GM21576 (cell line): ENCODE measurements at regions not wholly inside any gene's neighbourhood (a gene's known extent, or its start where the extent isn't known, plus 50 kb on each side); places are given as distances from the start of the nearest gene placed in this dataset.

Experiments used
- ATAC-seq: cut with Tn5 transposase; IDR thresholded peaks from one replicate; pipeline ENCODE4 v1.9.1; 2021; ENCODE audit warnings: mild to moderate bottlenecking, moderate library complexity; ENCODE audit not compliant: unreplicated experiment

DNA sequence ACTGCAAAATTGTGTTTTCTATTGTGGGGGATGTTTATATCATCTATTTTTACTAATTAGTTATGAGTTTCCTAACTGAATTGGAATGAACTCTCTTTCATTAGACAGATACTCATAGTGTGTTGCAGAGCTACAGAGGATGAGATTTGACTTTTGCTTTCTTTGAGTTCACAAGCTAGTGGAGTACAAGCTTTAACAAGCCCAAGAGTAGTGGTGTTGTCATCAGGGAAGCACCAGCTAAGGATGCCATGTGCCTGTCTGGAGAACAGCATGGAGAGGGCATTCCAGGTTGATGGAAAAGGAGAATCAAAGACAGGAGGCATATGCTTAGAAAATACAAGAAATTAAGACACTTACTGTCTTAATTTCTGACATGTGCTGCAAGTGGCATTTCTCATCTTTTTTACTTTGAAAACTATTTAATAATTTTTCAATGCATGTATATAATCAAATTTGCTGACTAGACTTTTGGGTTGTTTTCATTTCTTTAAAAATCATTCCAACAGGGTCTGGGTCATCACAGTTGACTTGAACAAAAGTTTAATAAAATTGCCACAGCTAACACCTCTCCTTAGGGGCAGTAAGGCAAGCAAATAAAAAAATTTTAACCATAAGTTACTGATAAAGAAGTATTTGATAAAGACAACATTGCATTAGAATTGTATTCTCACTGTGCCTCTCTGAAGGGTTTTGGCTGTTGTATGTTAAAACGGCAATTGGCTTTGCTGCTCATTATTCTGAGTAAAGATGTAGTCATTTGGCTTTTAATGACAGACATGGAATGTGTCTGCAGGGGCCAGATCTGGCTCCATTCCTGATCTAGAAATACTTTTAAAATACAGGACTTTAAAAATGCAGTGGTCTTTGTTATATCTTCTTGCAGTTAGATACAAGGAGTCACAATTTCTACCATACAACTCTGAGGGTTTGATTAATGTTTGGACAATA lies 323.7 kb upstream of the CDH11 start:
- ATAC-seq = no peak

DNA sequence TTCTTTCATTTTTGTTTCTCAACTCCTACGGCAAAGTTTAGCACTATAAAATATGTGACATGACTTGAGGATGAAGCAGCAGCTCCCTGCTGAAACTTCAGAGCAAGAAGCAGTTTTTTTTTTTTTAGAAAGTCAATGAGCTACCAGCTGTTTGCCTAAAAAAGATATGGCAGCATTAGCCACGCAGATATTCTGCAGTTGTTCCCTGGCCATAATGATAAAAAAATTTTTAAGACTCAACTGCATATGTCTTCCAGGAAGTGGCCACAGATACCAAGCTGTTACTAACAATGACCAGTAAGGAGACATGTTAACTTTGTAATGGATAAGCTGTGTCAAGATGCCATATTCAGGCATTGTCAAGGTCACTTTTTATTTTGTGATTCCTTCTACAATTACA lies 319.6 kb upstream of the CDH11 start:
- ATAC-seq = no peak

DNA sequence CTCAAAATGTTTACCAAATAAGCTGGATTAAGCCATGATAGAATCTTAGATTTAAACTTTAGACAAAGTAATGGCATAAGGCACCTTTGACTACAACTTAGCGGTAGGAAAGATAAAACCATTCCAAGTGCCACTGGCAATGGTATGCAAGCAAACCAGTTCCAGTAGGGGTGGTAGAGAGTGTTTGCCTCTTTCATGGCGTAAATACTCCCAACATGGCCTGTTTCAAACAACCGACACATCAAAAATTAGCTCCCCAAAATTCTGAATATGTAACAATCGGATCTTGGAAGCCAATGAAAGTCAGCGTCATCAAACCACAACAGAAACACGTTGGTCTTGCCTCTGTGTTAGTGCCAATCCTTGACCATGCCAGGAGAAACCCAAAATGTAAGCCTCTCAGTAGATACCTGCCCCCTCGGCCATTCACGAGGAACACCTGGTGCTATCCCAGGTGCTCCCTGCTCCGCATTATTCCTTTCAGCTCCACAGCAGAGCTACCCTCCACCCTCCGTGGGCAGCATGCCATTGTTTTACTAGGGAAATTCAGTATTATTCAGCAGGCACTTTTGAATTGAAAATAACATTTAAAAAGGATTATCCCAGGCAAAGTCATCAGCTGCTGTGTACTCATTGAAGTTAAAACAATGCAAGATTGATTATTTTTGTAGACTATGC lies 307.8 kb upstream of the CDH11 start:
- no peak for ATAC-seq

DNA sequence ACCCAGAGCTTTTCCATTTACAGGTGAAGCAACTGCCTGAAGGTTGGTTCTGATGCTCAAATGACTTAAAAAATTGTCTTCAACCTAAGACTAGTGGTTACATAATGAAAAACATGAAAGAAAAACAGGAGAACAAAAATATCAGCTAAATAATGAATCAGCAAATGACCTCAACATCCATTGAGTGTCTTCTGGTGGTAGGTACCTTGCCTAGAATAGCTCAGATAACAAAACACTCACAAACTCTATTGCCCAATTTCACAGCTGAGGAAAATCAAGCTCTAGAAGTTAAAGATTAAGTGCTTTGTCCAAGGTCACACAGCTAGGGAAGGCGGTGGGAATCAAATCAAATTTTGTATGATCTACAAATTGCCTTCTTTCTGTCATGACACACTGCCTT lies 304.6 kb upstream of the CDH11 start:
- no peak for ATAC-seq

DNA sequence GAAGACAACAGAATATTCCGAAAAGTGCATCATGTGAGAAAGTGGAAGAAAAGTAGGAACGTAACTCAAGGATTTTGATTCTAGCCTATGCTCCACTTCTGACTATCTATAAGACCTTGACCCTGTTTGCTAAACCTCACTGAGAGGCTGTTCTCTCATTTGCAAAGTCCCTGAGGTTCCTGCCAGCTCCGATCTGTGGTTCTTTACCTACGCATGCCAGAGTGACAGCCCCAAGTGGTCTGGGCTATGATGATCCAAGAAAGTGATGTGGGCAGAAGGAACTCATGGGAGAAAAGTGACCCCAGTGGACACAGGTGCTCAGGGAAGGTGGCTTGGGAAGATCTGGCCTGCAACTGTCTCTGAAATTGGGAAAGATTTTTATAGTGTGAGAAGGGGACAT lies 301.1 kb upstream of the CDH11 start:
- ATAC-seq = no peak

DNA sequence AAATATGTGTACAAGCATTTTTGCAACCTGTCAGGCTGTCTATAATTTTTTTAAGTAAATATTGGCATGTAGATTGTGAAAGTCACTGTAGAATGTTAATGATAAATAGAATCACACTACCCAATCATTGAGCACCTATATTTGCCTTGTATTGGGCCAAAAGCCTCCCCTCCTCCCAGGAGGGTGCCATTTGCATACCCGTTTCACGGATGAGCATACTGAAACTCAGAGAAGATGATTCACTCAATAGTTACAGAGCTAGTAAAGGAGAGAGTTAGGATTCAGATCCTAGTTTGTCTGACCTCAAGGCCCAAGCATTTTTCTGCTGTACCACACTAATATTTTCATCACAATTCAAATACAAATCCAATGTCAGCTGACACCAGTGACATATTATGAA lies 299.7 kb upstream of the CDH11 start:
- no peak for ATAC-seq

DNA sequence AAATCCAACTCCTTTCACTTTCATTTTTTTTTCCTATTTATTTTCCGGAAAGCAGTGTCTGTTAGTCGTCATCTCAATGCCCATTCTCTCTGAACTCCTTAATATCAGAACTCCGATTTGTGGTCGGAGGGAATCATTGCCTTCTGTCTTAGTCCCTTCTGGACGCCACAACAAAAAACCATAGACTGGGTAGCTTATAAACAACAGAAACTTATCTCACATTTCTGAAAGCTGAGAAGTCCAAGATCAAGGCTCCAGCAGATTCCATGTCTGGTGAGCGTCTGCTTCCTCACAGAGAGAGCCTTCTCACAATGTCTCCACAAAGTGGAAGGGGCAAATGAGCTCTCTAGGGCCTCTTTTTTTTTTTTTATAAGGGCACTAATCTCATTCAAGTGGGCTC lies 296.6 kb upstream of the CDH11 start:
- no peak for ATAC-seq

DNA sequence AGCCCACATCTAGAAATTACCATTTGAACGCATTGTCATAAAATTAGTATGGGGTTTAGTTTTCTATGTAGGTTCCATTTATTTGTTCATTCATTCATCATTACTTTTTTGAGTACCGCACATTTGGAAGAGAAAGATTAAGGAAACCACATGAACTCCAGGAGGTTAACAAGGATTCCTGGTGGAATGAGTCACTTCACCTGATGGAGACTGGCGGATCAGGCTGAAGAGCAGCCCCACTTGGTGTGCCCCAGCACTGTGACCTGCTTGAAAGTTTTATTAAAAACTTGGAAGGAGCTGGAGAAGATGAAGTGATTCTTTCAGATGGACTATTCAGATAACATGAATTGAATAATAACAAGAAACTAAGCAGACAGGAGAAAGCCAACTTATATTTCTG lies 293.6 kb upstream of the CDH11 start:
- ATAC-seq = no peak

DNA sequence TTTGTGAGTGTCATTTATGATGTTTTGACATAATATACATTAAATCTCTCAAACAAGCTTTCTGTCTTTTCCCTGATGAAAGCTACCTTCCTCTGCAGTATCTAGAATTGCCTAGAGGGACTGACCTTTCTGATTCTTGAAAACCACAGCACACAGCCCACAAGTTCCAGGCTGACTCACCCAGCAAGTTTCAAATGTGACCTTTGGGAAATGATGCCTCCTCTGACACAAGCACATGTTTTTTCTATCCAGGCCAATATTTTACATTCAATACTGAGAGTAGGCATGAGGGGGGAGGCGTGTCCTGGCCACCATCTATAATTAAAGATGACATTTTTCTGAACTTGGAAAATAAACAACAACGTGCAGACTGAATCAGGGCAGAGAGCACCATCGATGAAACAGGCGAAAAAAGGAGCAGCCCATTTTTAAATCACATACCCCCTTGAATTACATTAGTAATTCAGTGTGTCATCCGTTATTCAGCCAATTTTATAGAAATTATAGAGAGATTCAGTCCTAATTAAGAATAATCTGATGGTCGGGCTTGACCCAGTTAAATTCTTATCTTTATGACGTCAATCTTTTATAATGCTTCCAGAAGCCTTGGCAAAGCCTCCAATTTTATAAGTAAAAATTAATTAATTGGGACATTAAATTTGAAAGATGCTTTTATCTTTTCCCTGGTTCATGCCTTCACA lies 292.6 kb upstream of the CDH11 start:
- no peak for ATAC-seq

DNA sequence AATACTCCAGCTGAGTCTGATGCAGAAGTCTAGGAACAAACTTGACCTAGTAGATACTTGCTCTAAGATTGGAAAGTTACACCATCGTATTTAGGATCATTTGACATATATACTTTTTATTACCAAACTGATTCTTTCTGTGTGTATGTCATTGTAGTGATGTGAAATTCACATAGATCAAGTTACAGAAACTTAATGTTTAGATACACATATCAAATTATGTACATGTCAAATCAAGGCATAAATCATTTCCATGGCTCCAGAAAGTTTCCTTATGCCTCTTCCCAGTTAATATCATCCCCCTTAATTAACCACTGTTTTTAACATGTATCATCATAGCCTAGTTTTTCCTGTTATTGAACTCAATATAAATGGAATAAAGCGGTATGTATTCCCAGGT lies 292.0 kb upstream of the CDH11 start:
- no peak for ATAC-seq

DNA sequence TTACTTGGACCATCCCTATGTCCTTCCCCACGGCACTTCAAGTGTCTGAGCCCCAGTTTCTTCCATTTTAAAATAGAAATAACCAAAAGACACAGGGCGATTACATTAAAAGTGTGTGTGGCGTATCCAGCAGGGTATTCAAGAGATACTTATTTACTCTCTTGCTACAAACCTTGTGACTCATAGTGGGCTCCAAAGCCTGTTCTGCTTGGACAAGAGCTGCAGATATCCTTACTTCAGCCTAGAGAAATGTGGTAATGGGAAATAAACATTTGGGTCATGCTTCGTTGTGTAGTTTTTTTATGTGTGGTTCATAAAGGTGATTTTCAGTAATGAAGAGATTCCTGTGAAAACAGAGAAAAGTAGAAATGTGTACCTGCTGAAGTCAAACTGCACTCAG lies 288.9 kb upstream of the CDH11 start:
- no peak for ATAC-seq

DNA sequence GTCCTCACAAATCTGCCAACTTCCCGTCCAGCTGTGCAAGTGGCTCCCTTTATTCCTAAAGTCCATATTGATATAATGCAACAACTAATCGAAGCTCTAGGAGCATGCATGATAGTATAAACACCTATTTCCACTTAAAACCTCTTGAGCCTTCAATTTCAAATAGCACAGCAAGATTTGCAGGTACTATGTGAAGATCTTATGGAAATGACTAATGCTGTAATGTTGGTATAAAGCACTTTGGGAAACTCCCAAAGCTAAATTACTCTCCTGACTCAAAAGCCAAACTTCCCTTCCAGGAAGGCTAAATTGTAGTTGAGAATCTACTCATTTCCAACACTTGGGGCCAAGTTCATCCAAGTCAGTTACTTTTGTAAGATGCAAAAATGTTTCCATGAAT lies 287.6 kb upstream of the CDH11 start:
- ATAC-seq = no peak

DNA sequence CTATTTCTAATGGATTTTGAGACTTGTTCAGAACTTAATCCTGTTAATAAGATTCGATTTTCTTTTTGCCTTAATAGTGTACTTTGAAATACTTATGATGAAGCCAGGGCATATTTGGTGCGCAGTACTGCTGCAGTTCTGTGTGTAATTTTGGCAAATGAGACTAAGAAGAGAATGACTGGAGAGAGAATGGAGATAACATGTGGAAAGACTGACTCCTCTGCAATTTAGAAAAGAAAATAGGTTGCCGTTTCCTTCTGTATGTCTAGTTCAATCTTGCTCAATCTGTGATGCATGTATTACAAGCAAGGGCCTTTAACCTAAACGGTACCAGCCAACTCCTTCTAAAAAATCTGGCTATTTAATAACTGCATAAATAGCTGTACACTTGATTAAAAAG lies 285.1 kb upstream of the CDH11 start:
- ATAC-seq = no peak

DNA sequence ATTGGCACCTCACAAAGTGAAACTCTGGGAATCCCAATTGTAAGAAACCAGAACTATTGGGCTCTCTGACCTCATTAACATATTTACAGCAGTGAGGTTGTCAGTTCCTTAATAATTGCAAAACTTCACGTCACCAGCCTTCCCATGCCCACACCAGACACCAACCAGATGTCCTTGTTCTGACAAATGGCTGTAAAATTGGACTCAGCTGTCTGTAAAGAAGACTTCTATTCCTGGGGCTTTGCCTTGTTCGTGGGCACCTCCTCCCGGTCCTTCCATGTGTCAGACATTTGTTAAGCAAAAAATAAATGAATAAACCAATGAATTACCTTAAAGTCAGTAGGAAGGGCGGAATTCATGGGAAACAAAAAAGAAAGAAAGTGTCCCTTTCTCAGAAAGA lies 284.3 kb upstream of the CDH11 start:
- ATAC-seq = no peak

DNA sequence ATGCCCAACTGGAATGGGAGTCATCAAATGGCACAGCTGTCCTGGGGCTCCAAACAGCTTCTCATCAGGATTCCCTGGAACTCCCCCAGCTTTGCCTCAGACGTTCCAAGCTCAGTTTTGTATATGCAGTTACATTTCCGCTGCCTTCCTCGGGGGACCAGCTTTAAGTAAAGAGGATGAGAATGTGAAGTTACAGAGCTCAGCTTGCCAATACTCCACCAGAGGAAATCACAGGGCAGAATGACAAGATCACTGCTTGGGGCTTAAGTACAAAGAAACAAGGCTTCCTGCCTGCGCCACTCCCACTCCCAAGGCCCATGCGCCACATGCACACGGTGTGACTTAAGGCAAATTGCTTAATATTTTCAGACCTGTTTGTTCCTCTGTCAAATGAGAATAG lies 272.4 kb upstream of the CDH11 start:
- ATAC-seq = no peak

DNA sequence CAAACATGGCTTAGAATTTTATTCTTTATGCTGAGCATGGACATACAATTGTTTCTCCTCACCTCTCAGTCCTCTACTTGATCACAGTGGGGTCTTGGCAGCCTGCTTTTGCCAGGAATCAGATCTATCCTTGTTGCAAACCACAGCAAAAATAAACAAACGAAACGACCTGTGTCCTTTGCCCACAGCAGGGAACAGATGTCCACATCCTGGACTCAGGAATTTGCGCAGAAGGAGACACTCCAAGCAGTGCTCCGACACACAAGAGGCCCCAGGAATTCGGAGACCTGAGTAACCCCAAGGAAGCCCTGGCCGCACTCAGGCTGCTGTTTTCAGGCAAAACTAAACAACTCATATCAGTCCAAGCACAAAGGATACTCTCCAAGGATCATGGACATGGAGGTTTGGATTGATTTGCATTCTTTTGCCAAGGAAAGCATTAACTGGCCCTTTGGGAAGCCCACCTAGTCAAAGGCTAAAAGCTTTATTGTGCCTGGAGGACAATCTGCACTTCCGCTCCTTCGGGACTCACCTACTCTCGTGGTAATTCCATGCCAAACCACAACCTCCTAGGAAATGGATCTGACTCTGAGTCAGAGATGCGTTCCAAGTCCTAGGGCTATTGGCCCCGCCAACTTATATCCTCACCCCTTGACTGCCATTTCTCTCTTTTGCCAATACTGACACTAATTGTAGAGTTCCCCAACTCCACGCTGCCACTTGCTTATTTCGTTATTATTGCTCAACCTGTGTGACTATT lies 271.1 kb upstream of the CDH11 start:
- ATAC-seq = no peak

DNA sequence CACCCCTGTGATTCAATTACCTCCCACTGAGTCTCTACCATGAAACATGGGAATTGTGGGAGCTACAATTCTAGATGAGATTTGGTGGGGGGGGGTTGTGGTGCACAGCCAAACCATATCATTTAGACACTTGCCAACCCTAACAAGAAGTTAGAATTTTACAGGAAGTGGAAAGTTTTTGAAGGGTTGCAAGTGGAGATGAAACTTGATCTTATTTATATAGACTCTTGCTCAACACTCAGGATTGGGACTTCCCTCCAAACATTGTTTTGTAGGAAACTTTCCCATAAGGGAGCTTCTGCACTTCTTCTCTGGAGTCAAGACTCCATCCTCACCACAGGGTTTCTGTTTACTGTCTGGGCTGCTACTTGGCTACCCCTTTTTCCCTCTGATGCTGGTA lies 266.7 kb upstream of the CDH11 start:
- no peak for ATAC-seq

DNA sequence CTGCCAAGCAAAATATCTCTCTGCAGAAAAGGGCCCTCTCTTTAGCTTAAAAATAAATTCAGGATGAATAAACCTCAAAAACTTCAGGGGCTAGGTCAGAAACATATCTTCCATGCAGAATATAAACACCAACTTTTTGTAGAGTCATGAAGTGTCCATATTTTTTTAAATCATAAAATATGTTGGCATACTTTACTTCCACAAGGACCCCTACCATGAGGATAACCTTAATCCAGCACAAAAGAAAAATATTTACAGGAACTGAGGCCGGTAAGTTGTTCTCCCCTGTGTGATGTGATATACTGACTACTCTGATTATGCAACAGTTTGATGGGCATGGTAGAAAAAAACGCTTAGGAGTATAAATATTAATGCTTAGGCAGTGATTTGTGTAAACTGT lies 264.8 kb upstream of the CDH11 start:
- ATAC-seq = no peak

DNA sequence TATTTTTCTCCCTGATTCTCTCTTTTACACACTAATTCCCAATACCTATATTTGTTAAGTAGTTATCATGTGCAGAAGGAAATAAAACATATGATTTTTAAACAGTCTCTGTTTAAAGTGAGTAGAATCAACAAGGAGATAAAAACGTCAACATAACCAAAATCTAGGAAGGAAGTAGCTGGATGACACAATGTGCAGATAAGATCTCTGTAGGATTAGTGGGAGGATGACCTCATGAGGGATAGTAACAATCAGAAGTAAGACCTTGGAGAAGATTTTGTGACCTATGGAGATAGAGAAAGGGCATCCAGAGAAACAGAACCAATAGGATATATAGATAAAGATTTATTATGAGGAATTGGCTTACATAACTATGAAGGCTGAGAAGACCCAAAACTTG lies 262.6 kb upstream of the CDH11 start:
- ATAC-seq = no peak

DNA sequence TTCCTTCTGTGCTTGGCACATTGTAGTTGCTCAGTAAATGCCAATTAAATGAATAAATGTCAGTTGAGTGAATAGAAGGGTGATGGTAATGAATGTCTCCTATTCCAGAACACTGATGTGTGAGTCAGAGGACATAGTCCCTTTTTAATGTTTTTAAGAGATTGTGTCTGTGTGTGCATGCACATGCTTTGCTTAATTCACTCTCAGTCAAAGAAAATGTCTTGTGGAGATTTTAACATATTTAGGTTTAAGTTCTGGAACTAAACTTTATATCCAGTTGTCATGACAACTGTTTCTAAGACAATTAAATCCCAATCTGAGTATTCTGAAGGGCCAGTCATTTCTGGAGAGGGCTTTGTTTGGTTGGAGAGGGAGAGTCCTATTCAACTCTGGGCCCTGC lies 255.3 kb upstream of the CDH11 start:
- ATAC-seq = no peak

DNA sequence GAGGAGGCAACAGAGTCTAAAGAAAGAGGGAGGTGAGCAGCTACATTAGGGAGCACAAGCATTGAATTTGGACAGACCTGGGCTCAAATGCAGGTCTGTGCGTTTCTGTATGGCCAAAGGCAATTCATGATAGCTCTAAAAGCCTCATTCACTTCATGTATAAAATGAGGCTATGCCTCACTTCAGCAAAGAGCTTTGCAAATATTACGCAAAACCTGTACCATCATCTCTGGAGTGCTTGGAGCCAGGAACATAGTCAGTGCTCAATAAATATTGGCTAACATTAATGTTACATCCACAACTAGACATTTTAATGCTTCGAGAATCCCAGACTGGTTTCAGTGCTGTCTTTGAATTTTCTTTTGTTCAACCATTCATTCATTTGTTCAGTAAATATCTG lies 254.7 kb upstream of the CDH11 start:
- ATAC-seq = no peak
